ENCODE measurements at regions not wholly inside any gene's neighbourhood (a gene's known extent, or its start where the extent isn't known, plus 50 kb on each side); places are given as distances from the start of the nearest gene placed in this dataset.
"Not testable (repeated sequence)": the region's sequence is repeated elsewhere in the genome, so short reads cannot be mapped to it uniquely, and the experiment has no call there.

- DNase-seq = no peak
These were observed 76.1 kb downstream of the C9orf50 start for GRCh38 chr9:129544761-129545160.

- DNase-seq = no peak
These were observed 78.2 kb downstream of the C9orf50 start for GRCh38 chr9:129542741-129543140.

GRCh38 chr9:129541270-129541669 is 79.6 kb downstream of the C9orf50 start:
- DNase-seq = no peak

DNA sequence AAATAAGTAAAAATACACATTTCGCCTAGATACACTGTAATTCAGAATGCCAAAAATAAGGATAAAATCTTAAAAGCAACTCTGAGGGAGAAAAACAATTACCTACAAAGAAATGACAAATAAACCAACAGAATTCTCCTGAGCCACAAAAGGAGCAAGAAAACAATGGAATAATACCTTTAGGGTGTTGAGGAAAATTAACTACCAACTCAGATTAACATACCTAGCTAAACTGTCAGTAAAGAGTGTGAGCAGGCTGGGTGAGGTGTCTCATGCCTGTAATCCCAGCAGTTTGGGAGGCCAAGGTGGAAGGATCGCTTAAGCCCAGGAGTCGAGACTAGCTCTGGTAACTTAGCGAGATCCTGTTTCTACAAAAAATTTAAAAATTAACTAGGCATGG is 81.5 kb downstream of the C9orf50 start:
- no peak for DNase-seq

DNA sequence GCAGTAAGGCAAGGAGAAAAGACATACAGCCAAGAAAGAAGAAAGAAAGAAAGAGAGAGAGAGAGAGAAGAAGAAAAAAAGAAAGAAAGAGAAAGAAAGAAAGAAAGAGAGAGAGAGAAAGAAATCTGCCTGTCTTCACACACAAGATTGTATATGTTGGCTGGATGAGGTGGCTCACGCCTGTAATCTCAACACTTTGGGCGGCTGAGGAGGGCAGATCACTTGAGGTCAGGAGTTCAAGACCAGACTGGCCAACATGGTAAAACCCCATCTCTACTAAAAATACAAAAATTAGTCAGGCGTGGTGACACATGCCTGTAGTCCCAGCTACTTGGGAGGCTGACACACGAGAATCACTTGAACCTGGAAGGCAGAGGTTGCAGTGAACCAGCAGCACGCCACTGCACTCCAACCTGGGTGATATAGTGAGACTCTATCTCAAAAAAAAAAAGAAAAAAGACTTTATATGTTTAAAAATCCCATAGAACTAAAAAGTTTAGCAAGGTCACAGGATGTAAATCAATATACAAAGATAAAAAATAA is 89.0 kb downstream of the C9orf50 start:
- not testable (repeated sequence) for DNase-seq

GRCh38 chr9:129527955-129528354 is 92.9 kb downstream of the C9orf50 start:
- DNase-seq = not testable (repeated sequence)

DNA sequence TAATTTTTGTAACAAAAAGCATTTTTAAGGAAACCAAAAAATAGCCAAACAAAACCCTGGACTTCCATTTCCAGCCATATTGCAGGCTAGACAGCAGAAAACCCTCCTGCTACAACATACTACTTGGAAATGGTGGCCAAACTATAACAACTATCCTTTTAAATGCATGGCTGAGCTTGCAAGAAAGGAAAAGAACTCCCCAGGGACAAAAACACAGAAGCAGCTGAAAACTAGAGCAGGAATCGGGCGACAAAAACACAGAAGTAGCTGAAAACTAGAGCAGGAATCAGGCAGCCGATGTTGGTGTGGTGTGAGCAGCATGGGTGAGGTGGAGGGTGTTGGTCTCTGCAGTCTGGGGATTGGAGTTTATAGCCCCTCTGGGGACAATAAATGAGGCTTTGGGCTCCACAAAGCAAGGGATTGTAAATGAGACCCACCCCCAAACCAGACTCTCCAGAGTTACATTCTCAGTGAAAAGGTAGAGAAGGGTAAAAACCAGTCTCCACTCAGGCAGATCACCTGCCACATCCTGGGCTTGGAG is 95.2 kb downstream of the C9orf50 start:
- DNase-seq = peak; percentile 48

GRCh38 chr9:129524582-129525270 is 96.2 kb downstream of the C9orf50 start:
- no peak for DNase-seq

- no peak for DNase-seq
These were observed 96.8 kb downstream of the C9orf50 start for GRCh38 chr9:129523943-129524581.

- no peak for DNase-seq
These were observed 98.5 kb downstream of the C9orf50 start for GRCh38 chr9:129522351-129522750.

DNA sequence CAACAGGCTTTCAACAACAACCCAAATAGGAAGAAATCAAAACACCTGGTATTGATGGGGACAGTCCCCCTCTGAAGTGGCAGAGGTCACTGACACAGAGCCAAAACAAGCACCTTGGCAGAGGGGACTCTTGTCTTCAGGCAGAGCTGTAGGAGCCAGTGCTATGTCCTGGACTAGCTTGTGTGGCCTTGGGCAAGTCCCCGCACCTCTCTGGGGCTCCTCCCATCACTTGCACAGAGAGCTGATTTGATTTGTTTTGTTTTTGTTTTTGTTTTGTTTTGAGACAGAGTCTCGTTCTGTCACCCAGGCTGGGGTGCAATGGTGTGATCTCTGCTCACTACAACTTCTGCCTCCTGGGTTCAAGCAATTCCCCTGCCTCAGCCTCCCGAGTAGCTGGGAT is 100.8 kb downstream of the C9orf50 start:
- DNase-seq = no peak

DNA sequence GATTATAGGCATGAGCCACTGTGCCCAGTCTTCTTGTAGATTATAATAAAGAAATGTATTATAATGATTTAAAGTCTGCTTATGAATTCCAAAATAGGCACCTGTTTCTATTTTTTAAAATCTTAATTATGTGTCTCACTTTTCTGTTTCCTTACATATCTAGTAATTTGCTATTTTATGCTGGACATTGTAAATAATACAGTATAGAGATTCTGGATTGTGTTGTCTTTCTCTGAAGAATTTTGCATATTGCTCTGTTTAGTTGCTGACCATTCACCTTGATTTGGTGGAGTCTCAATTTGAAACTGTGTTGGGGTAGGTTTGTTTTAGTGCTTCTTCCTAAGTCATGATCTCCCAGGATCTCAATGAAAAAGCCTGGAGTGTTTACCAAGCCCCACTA is 102.8 kb downstream of the C9orf50 start:
- no peak for DNase-seq

GRCh38 chr9:129517006-129517405 is 103.9 kb downstream of the C9orf50 start:
- DNase-seq = no peak

- no peak for DNase-seq
These were observed 106.0 kb downstream of the C9orf50 start for GRCh38 chr9:129514891-129515290.

DNA sequence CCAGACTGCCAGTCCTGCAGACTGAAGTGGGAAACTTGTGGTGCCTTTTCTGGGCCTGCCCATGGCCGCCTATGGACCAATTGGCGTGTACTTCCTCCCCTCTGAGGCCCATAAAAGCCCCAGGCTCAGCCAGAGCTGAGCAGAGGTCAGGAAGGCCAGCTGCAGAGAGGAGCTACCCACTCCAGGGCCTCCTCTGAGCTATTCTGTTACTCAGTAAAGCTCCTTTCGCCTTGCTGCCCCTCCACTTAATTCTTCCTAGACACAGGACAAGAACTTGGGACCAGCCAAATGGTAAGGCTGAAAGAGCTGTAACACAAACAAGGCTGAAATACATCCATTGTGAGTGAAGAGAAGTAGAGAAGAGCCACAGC is 106.4 kb downstream of the C9orf50 start:
- no peak for DNase-seq

GRCh38 chr9:129513856-129514496 is 106.9 kb downstream of the C9orf50 start:
- DNase-seq = no peak

GRCh38 chr9:129513282-129513681 is 107.6 kb downstream of the C9orf50 start:
- no peak for DNase-seq

DNA sequence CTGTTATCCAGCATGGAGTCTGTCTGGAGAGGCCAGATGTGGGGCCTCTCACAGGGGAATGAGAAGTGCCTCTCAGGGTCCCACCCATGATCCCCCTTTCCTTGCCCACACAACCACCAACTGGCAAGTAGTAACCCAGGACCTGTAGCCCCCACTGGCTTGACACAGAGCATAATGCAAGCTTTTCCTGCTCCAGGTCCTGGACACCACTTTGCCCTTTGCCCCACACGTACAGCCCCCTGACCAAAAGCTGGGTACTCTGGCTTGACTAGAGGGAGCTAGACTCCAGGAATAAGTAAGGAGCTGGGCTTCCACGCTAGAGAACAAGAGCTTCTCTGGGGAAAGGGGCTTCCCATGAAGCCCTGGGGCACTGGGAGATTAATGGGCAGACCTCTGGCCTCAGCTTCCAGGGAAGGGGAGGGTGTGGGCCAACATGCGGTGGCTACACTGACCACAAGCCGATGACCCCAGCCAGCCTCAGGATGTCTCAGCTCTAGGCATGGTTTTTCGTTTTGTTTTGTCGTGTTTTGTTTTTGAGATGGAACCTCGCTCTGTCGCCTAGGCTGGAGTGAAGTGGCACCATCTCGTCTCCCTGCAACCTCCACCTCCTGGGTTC is 109.5 kb downstream of the C9orf50 start:
- no peak for DNase-seq

DNA sequence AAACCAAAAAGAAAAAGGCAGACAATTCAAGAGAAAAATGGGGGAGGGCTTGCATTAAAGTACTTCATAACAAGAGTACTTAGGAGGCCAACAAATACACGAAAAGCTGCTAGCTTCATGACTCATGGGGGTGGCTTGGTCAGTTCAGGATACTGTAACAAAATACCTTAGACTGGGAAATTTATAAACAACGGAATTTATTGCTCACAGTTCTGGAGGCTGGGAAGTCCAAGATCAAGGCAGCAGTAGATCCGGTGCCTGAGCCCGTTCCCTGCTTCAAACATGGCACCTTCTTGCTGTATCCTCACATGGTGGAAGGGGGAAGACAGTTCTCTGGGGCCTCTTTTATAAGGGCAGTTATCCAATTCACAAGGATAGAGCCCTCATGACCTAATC is 111.4 kb downstream of the C9orf50 start:
- no peak for DNase-seq

DNA sequence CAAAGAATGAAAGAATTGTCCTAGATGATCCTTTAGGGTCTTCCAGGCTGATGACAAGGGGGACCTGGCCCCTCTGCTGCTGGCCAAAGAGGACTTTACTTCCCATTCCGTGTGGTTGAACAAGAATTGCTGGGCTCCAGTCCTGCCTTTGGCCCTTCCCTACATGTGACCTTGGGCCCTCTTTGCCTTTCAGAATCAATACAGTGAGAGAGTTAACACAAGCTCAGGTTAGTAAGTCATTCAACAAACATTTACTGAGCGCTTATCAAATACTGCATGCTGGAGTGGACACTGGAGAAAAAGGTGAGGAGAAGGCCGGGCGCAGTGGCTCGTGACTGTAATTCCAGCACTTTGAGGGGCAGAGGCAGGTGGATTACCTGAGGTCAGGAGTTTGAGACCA is 113.1 kb downstream of the C9orf50 start:
- no peak for DNase-seq

DNA sequence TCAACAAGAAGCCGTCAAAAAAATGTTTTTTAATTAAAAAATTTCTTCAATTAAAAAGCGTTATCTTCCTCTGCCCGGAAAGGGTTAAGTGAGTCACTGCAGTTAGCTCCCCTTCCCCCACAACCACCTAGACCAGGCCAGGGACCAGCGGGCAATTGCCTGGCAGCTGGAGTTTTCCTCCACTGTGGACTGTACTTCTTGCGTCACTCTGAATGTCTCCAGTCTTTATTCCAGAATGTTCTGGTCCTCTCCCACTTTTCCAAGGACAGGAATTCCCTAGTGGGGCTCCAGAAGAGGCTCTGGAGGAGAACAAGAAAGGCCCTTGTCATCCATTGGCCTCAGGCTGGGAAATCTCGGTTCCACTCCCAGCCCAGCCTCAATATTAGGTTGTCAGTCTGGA is 114.0 kb downstream of the C9orf50 start:
- no peak for DNase-seq

GRCh38 chr9:129506041-129506440 is 114.9 kb downstream of the C9orf50 start:
- DNase-seq = no peak

GRCh38 chr9:129505270-129505902 is 115.5 kb downstream of the C9orf50 start:
- DNase-seq = no peak
